GM12864 (cell line): ENCODE measurements at regions not wholly inside any gene's neighbourhood (a gene's known extent, or its start where the extent isn't known, plus 50 kb on each side); places are given as distances from the start of the nearest gene placed in this dataset.
"Not testable (repeated sequence)": the region's sequence is repeated elsewhere in the genome, so short reads cannot be mapped to it uniquely, and the experiment has no call there.

Experiments
- DNase-seq: peaks from one replicate; pipeline ENCODE4 v3.0.0-alpha.2; 2011; ENCODE audit warnings: low read depth
- H3K4me3 ChIP-seq: 2 replicates; pipeline ENCODE4 v1.5.1; 2011; ENCODE audit warnings: mild to moderate bottlenecking, low read depth, low read length, control low read depth
- TF ChIP-seq, protein P1 (sequence below): IDR thresholded peaks from 2 replicates; pipeline ENCODE4 v1.5.1; 2011; ENCODE audit warnings: low read depth, mild to moderate bottlenecking, moderate library complexity, low read length, control low read depth, inconsistent platforms; ENCODE audit errors: missing control alignments

DNA sequence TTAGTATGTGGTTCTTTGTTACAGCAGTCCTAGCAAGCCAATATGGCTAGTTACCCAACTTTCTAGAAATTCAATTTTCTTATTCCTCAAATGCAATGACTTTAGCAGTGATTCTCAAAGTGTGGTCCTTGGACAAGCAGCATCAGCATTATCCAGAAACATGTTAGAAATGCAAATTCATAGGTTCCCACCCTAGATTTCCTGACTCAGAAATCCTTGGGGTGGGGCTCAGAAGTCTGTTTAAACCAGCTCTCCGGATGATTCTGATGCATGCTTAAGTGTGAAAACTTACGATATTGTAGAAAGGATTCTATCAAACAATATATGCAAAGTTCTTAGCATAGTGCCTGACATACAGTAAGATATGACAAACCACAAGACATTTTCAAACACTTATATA is 757.1 kb downstream of the DHX35 start:
- no peak overlapping the region for H3K4me3 ChIP-seq
- TF ChIP-seq, protein P1, sequence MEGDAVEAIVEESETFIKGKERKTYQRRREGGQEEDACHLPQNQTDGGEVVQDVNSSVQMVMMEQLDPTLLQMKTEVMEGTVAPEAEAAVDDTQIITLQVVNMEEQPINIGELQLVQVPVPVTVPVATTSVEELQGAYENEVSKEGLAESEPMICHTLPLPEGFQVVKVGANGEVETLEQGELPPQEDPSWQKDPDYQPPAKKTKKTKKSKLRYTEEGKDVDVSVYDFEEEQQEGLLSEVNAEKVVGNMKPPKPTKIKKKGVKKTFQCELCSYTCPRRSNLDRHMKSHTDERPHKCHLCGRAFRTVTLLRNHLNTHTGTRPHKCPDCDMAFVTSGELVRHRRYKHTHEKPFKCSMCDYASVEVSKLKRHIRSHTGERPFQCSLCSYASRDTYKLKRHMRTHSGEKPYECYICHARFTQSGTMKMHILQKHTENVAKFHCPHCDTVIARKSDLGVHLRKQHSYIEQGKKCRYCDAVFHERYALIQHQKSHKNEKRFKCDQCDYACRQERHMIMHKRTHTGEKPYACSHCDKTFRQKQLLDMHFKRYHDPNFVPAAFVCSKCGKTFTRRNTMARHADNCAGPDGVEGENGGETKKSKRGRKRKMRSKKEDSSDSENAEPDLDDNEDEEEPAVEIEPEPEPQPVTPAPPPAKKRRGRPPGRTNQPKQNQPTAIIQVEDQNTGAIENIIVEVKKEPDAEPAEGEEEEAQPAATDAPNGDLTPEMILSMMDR: no peak
- no peak for DNase-seq

DNA sequence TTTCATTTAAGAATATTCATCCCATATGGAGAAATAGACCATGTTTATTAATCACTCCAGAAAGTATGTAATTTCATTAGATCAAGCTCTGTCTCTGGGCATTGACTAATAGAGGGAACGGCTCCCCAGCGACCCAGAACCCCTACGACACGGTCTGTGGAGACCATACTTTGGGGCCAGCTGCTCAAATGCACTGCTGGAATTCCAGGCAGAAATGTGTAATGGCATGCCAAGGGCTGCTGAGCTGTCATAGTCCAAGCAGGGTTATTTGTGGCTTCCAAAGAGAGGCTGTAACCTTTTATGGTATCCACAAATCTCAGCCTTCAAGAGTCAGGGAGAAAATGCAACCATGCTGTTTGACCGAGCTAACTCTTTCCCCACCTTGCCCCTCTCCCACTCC is 755.8 kb downstream of the DHX35 start:
- TF ChIP-seq, protein P1: no peak
- no peak for DNase-seq
- no peak overlapping the region for H3K4me3 ChIP-seq

DNA sequence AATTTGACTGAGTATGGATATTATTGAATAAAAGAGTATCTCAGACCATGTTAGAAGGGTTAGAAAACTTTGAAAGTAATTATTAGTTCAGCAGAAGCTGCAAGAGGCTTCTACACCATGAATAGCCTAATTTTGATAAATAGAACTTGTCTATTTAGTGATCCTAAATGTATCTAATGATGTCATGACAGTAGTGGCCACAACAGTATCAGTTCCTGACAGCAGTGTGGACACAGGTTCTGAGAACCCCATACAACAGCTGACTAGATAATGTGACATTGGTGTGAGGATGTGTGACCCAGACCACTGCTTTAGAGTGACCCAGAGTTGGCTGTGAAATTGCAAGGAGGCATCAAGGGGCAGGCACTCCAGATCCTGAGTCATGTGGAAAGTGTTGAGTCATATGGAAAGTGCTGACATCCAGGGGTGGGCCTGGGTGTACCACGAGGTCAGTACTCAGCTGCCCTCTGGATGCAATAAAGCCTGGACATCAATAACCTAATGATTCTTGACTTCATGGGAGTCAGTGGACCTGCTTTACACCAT is 754.7 kb downstream of the DHX35 start:
- no peak overlapping the region for H3K4me3 ChIP-seq
- no peak for DNase-seq
- TF ChIP-seq, protein P1: no peak

DNA sequence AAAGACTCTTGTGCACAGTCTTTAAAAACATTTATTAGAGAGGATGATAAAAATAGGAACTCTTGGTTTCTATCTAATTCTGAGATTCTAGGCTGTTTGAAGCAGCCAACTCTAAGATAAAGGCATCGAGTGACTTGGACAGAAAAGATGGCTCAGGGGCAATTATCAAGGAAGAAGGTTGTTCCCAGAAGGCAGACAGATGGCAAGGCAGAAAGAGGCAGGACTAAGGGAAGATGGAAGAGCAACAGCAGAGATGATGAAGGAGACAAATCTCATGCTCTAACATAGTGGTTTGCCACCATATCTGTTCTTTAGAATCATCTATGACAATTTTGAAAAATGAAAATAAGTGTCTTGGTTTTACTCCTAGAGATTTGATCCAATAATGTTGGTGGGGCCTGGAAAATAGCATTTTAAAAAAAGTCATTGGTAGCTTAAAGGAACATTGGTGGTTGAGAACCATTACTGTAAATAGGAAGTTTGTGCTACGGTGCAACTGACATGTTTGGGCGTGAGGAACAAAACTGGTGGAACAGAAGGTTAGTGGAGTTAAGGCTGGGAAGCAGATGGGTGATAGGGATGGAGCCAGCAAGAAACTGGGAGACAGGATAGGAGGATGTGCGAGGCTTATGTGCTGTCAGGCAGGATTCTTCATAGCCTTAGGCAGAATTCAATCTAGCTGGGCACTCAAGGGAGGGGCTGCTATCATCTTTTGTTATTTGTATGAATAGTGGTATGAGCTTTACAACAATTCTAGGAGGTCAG is 751.1 kb downstream of the DHX35 start:
- TF ChIP-seq, protein P1: no peak
- no peak overlapping the region for H3K4me3 ChIP-seq
- no peak for DNase-seq

DNA sequence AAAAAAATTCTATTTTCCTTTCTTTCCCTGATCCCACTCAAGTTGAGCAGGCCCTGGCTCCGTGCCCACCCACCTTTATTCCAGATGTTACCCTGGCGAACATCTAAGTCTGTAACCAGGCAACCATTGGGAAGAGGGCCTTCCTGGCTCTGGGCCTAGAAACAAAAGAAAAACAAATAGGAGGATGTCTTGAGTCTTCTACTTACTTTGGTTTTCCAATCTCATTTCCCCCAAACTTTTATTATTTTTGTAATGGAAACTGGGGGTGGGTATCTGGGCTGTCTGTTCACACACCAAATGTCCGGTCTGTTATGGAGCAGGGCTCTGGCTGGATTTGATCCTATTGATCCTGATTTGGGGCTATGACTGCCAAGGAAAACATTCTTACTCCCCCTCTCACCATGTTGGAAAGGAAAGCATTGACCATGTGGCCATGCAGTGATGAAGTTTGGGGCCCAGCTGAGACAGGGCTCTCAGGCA is 744.1 kb downstream of the DHX35 start:
- no peak overlapping the region for H3K4me3 ChIP-seq
- TF ChIP-seq, protein P1: no peak
- DNase-seq: no peak

DNA sequence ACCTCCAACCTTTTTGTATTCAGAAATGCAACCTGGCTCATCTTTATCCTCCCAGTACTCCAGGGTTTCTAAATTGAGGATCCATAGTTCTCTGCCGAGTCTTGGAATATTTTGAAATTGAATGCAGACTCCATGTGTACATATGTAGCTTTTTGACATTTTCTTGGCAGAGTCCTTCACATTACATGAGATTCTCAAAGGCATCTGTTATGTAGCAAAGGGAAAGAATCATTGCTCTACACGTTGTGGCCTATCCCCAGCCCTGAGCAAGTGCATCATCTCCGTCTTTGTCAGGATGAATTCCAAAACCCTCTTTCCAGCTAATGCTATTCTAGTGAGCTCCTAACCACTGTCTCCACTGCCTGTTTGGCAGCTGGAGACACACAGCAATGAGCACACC is 742.9 kb downstream of the DHX35 start:
- TF ChIP-seq, protein P1: no peak
- no peak for DNase-seq
- H3K4me3 ChIP-seq: no peak overlapping the region

DNA sequence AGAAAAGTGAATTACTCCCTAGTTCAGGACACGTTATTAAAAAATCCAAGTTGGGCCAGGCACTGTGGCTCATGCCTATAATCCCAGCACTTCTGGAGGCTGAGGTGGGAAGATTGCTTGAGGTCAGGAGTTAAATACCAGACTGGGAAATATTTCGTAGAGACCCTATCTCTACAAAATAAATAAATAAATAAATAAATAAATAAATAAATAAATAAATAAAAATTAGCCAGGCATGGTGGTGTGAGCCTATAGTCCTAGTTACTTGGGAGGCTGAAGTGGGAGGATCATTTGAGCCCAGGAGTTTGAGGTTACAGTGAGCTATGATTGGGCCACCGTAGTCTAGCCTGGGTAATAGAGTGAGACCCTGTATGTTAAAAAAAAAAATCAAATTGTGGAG is 741.2 kb downstream of the DHX35 start:
- DNase-seq, H3K4me3 ChIP-seq: not testable (repeated sequence)
